HG03354 (cell line): ENCODE measurements at regions not wholly inside any gene's neighbourhood (a gene's known extent, or its start where the extent isn't known, plus 50 kb on each side); places are given as distances from the start of the nearest gene placed in this dataset.

Source experiments
- ATAC-seq: cut with Tn5 transposase; IDR thresholded peaks from one replicate; pipeline ENCODE4 v1.9.1; 2021; ENCODE audit warnings: mild to moderate bottlenecking; ENCODE audit not compliant: unreplicated experiment, poor library complexity, severe bottlenecking

GRCh38 chr18:61194726-61195125 lies 138.5 kb upstream of the CDH20 start:
- no peak for ATAC-seq

- ATAC-seq = no peak
Measured at GRCh38 chr18:61196750-61197149, 136.5 kb upstream of the CDH20 start.

- no peak for ATAC-seq
Measured at GRCh38 chr18:61198486-61198885, 134.7 kb upstream of the CDH20 start.

- no peak for ATAC-seq
Measured at GRCh38 chr18:61199171-61199848, 133.9 kb upstream of the CDH20 start.

GRCh38 chr18:61201511-61201910 lies 131.7 kb upstream of the CDH20 start:
- no peak for ATAC-seq

GRCh38 chr18:61203151-61203550 lies 130.1 kb upstream of the CDH20 start:
- ATAC-seq = no peak

GRCh38 chr18:61209801-61210200 lies 123.4 kb upstream of the CDH20 start:
- no peak for ATAC-seq

GRCh38 chr18:61216051-61216450 lies 117.2 kb upstream of the CDH20 start:
- ATAC-seq = no peak

GRCh38 chr18:61222206-61222605 lies 111.0 kb upstream of the CDH20 start:
- ATAC-seq = no peak

- ATAC-seq = no peak
Measured at GRCh38 chr18:61225336-61225735, 107.9 kb upstream of the CDH20 start.

- ATAC-seq = no peak
Measured at GRCh38 chr18:61236356-61237057, 96.7 kb upstream of the CDH20 start.

GRCh38 chr18:61237529-61237928 lies 95.7 kb upstream of the CDH20 start:
- ATAC-seq = no peak

- no peak for ATAC-seq
Measured at GRCh38 chr18:61239051-61239450, 94.2 kb upstream of the CDH20 start.

GRCh38 chr18:61241260-61241853 lies 91.9 kb upstream of the CDH20 start:
- no peak for ATAC-seq

- ATAC-seq = no peak
Measured at GRCh38 chr18:61244632-61245031, 88.6 kb upstream of the CDH20 start.

- no peak for ATAC-seq
Measured at GRCh38 chr18:61245276-61245675, 88.0 kb upstream of the CDH20 start.

- no peak for ATAC-seq
Measured at GRCh38 chr18:61248589-61248988, 84.6 kb upstream of the CDH20 start.

- no peak for ATAC-seq
Measured at GRCh38 chr18:61256291-61256690, 76.9 kb upstream of the CDH20 start.

- no peak for ATAC-seq
Measured at GRCh38 chr18:61261870-61262269, 71.4 kb upstream of the CDH20 start.

GRCh38 chr18:61272793-61273192 lies 60.4 kb upstream of the CDH20 start:
- ATAC-seq = no peak

GRCh38 chr18:61273533-61273932 lies 59.7 kb upstream of the CDH20 start:
- no peak for ATAC-seq
